H9 (cell line): ENCODE measurements at regions not wholly inside any gene's neighbourhood (a gene's known extent, or its start where the extent isn't known, plus 50 kb on each side); places are given as distances from the start of the nearest gene placed in this dataset.
"Not testable (repeated sequence)": the region's sequence is repeated elsewhere in the genome, so short reads cannot be mapped to it uniquely, and the experiment has no call there.

Experiments used
- DNase-seq: peaks from one replicate; pipeline ENCODE4 v3.0.0-alpha.2; 2017
- H2AFZ ChIP-seq: one replicate; pipeline ENCODE4 v1.6.1; 2013; ENCODE audit warnings: mild to moderate bottlenecking, low read length, control low read depth, moderate library complexity
- H2AK5ac ChIP-seq: 2 replicates; pipeline ENCODE4 v1.6.1; 2013; ENCODE audit warnings: low read length, control low read depth, mixed read lengths; ENCODE audit not compliant: insufficient read length
- H2BK120ac ChIP-seq: one replicate; pipeline ENCODE4 v1.6.1; 2013; ENCODE audit warnings: low read depth, mild to moderate bottlenecking, low read length, control low read depth, inconsistent platforms; ENCODE audit not compliant: poor library complexity, severe bottlenecking
- H2BK12ac ChIP-seq: 2 replicates; pipeline ENCODE4 v1.6.1; 2013; ENCODE audit warnings: low read length, control low read depth, mixed read lengths, low read depth; ENCODE audit not compliant: insufficient read length
- H2BK15ac ChIP-seq: 2 replicates; pipeline ENCODE4 v1.6.1; 2013; ENCODE audit warnings: low read depth, low read length, control low read depth
- H2BK20ac ChIP-seq: one replicate; pipeline ENCODE4 v1.6.1; 2013; ENCODE audit warnings: low read depth, mild to moderate bottlenecking, low read length, control low read depth, inconsistent platforms; ENCODE audit not compliant: poor library complexity, severe bottlenecking
- H2BK5ac ChIP-seq: 2 replicates; pipeline ENCODE4 v1.6.1; 2013; ENCODE audit warnings: low read length, control low read depth, mixed read lengths; ENCODE audit not compliant: insufficient read length
- H3K14ac ChIP-seq: 2 replicates; pipeline ENCODE4 v1.6.1; 2013; ENCODE audit warnings: low read length, control low read depth; ENCODE audit not compliant: insufficient read depth
- H3K18ac ChIP-seq: 2 replicates; pipeline ENCODE4 v1.6.1; 2013; ENCODE audit warnings: low read depth, mild to moderate bottlenecking, mixed read lengths, low read length, control low read depth; ENCODE audit not compliant: insufficient read length
- H3K23ac ChIP-seq: 2 replicates; pipeline ENCODE4 v1.6.1; 2013; ENCODE audit warnings: low read length, control low read depth, mixed read lengths, low read depth; ENCODE audit not compliant: insufficient read length
- H3K23me2 ChIP-seq: 2 replicates; pipeline ENCODE4 v1.6.1; 2013; ENCODE audit warnings: low read depth, mild to moderate bottlenecking, mixed read lengths, low read length, control low read depth; ENCODE audit not compliant: insufficient read length, poor library complexity, severe bottlenecking
- H3K27ac ChIP-seq: 2 replicates; pipeline ENCODE4 v1.5.1; 2013; ENCODE audit warnings: low read length, control low read depth, mixed read lengths, low read depth; ENCODE audit not compliant: insufficient read length
- H3K27me3 ChIP-seq: 2 replicates; pipeline ENCODE4 v1.6.1; 2013; ENCODE audit warnings: low read length, control low read depth, inconsistent platforms; ENCODE audit not compliant: insufficient read depth
- H3K4ac ChIP-seq: 2 replicates; pipeline ENCODE4 v1.6.1; 2013; ENCODE audit warnings: low read depth, mild to moderate bottlenecking, control low read depth, inconsistent platforms, low read length, moderate library complexity
- H3K4me1 ChIP-seq: 2 replicates; pipeline ENCODE4 v1.6.1; 2013; ENCODE audit warnings: low read length, control low read depth, inconsistent platforms; ENCODE audit not compliant: insufficient read depth
- H3K4me2 ChIP-seq: 2 replicates; pipeline ENCODE4 v1.6.1; 2013; ENCODE audit warnings: low read length, control low read depth, mixed read lengths; ENCODE audit not compliant: insufficient read length, insufficient read depth
- H3K56ac ChIP-seq: 2 replicates; pipeline ENCODE4 v1.6.1; 2013; ENCODE audit warnings: low read depth, mild to moderate bottlenecking, mixed read lengths, low read length, control low read depth; ENCODE audit not compliant: insufficient read length
- H3K79me1 ChIP-seq: 2 replicates; pipeline ENCODE4 v1.6.1; 2013; ENCODE audit warnings: low read depth, mild to moderate bottlenecking, moderate library complexity, low read length, control low read depth, inconsistent platforms; ENCODE audit not compliant: insufficient read depth, poor library complexity, severe bottlenecking
- H3K79me2 ChIP-seq: 2 replicates; pipeline ENCODE4 v1.6.1; 2013; ENCODE audit warnings: low read length, control low read depth, inconsistent platforms; ENCODE audit not compliant: insufficient read depth
- H3K9ac ChIP-seq: 2 replicates; pipeline ENCODE4 v1.6.1; 2013; ENCODE audit warnings: low read length, control low read depth, mixed read lengths; ENCODE audit not compliant: insufficient read length; ENCODE audit errors: extremely low read depth
- H3K9me3 ChIP-seq: one replicate; pipeline ENCODE4 v1.6.1; 2013; ENCODE audit warnings: low read depth, low read length, inconsistent platforms; ENCODE audit not compliant: control insufficient read depth
- H3T11ph ChIP-seq: one replicate; pipeline ENCODE4 v1.6.1; 2013; ENCODE audit warnings: mild to moderate bottlenecking, low read length, control low read depth, inconsistent platforms
- H4K20me1 ChIP-seq: one replicate; pipeline ENCODE4 v1.6.1; 2013; ENCODE audit not compliant: control insufficient read depth, insufficient read length, insufficient read depth
- H4K5ac ChIP-seq: 2 replicates; pipeline ENCODE4 v1.6.1; 2013; ENCODE audit warnings: low read depth, mild to moderate bottlenecking, mixed read lengths, low read length, control low read depth; ENCODE audit not compliant: insufficient read length
- H4K8ac ChIP-seq: replicated peaks from 2 replicates; pipeline ENCODE4 v1.6.1; 2013; ENCODE audit warnings: low read length, control low read depth, mixed read lengths, low read depth; ENCODE audit not compliant: insufficient read length
- H4K91ac ChIP-seq: 2 replicates; pipeline ENCODE4 v1.6.1; 2013; ENCODE audit warnings: low read depth, mild to moderate bottlenecking, moderate library complexity, mixed read lengths, low read length, control low read depth; ENCODE audit not compliant: insufficient read length
- H3K27ac Mint-ChIP-seq, 3 experiments: 2 replicates in 2 of 3; 3 replicates in 1 of 3; pipeline ENCODE4 v1.8.0; 2020 to 2021; ENCODE audit warnings: mixed read lengths in 3 of 3, mild to moderate bottlenecking in 1 of 3, moderate library complexity in 1 of 3
- H3K27me3 Mint-ChIP-seq: 2 replicates; pipeline ENCODE4 v1.8.0; 2021; ENCODE audit warnings: low read depth, mild to moderate bottlenecking, moderate library complexity, mixed read lengths
- H3K36me3 Mint-ChIP-seq, 3 experiments: 2 replicates in 2 of 3; 3 replicates in 1 of 3; pipeline ENCODE4 v1.8.0; 2020 to 2021; ENCODE audit warnings: low read depth in 3 of 3, mixed read lengths in 3 of 3; ENCODE audit not compliant: insufficient read depth in 1 of 3
- H3K4me1 Mint-ChIP-seq, 2 experiments: 2 replicates each; pipeline ENCODE4 v1.8.0; 2020; ENCODE audit warnings: mixed read lengths in 2 of 2
- H3K4me3 Mint-ChIP-seq, 2 experiments: 2 replicates in 1 of 2; 3 replicates in 1 of 2; pipeline ENCODE4 v1.8.0; 2020 to 2021; ENCODE audit warnings: mild to moderate bottlenecking in 2 of 2, mixed read lengths in 2 of 2, moderate library complexity in 1 of 2
- H3K9me3 Mint-ChIP-seq, 2 experiments: 2 replicates in 1 of 2; 3 replicates in 1 of 2; pipeline ENCODE4 v1.8.0; 2020; ENCODE audit warnings: mild to moderate bottlenecking in 2 of 2, mixed read lengths in 2 of 2, moderate library complexity in 1 of 2

GRCh38 chr4:138435046-138435445, 192.9 kb upstream of the SLC7A11 start:
- not testable (repeated sequence) for H3K4me1 Mint-ChIP-seq, H3K23ac ChIP-seq, H3K79me2 ChIP-seq, H2BK12ac ChIP-seq, H3K9ac ChIP-seq, H3K56ac ChIP-seq, H2BK15ac ChIP-seq, H3K9me3 ChIP-seq, H3K79me1 ChIP-seq, H3K23me2 ChIP-seq, H3K27ac ChIP-seq, H2BK120ac ChIP-seq, H3K18ac ChIP-seq, H3K4ac ChIP-seq, H4K91ac ChIP-seq, H3K4me3 Mint-ChIP-seq, H3K14ac ChIP-seq, H3K27me3 ChIP-seq, H4K5ac ChIP-seq, H3T11ph ChIP-seq, H2BK5ac ChIP-seq, H3K27ac Mint-ChIP-seq, H2AFZ ChIP-seq, H3K4me2 ChIP-seq, H3K4me1 ChIP-seq, H4K20me1 ChIP-seq, H2BK20ac ChIP-seq, H3K27me3 Mint-ChIP-seq, DNase-seq, H4K8ac ChIP-seq, H2AK5ac ChIP-seq
- Mint-ChIP-seq H3K9me3 (peaks cover 10 to 26% of the 10 kb centered on the region in 2 experiments; a peak in 4 of 5 replicates), H3K36me3 (peaks cover 10 to 18% (median 10%) of the 10 kb centered on the region in 3 experiments; a peak in 5 of 7 replicates)
